Heart right ventricle (tissue), 16 donors: ENCODE measurements at regions not wholly inside any gene's neighbourhood (a gene's known extent, or its start where the extent isn't known, plus 50 kb on each side); places are given as distances from the start of the nearest gene placed in this dataset.
A peak's percentile ranks its signal among the peaks of the same experiment; 100 is the strongest.

Source experiments
- ATAC-seq, 8 donors: fragments of 200-7000 bp; cut with Tn5 transposase; one replicate each; pipeline ENCODE4 v1.9.1; 2020; ENCODE audit warnings: mild to moderate bottlenecking in 8 of 8, moderate library complexity in 8 of 8, moderate number of reproducible peaks in 1 of 8
- DNase-seq, 2 donors: peaks; one replicate each; pipeline ENCODE4 v3.0.0-alpha.2; 2020
- H3K27ac ChIP-seq, 10 donors: fragments of 200-600 bp; sonication (generic) in 2 of 10; one replicate each; pipeline versions ENCODE4 v1.5.0 to v1.8.0; 2020 to 2022; ENCODE audit warnings: mild to moderate bottlenecking in 3 of 10
- H3K27me3 ChIP-seq, 7 donors: fragments of 200-600 bp; one replicate each; pipeline ENCODE4 v1.8.0; 2021 to 2022; ENCODE audit warnings: mild to moderate bottlenecking in 2 of 7
- H3K36me3 ChIP-seq, 9 donors: fragments of 200-600 bp; sonication (generic) in 1 of 9; one replicate each; pipeline versions ENCODE4 v1.5.0 to v1.8.0; 2020 to 2022; ENCODE audit warnings: mild to moderate bottlenecking in 2 of 9
- H3K4me1 ChIP-seq, 9 donors: fragments of 200-600 bp; sonication (generic) in 1 of 9; one replicate each; pipeline versions ENCODE4 v1.5.0 to v1.8.0; 2020 to 2022; ENCODE audit warnings: mild to moderate bottlenecking in 4 of 9
- H3K4me3 ChIP-seq, 10 donors: fragments of 200-600 bp; sonication (generic) in 2 of 10; one replicate each; pipeline versions ENCODE4 v1.5.0 to v1.8.0; 2020 to 2022; ENCODE audit warnings: mild to moderate bottlenecking in 7 of 10, moderate library complexity in 2 of 10
- H3K9me3 ChIP-seq, 11 donors: fragments of 200-600 bp in 10 of 11; sonication (generic) in 2 of 11; one replicate each; pipeline versions ENCODE4 v1.5.0 to v1.8.0; 2013 to 2022; ENCODE audit warnings: mild to moderate bottlenecking in 2 of 11, control low read depth in 1 of 11, moderate library complexity in 1 of 11
- WGBS, 2 donors: extraction: QIAGEN DNeasy Blood & Tissue Kit; methylation state at CpG; one replicate each; pipeline ENCODE4 v1.1.7; 2013; ENCODE audit warnings: inconsistent platforms in 1 of 2; 5-methylcytosine and 5-hydroxymethylcytosine counted together
- intact Hi-C, 10 donors: fragments of 100-400 bp; cut with DNase I; formaldehyde crosslinking; loops; one replicate each; pipeline versions ENCODE4 v1.11.1 to v1.14.2; 2022
- TF ChIP-seq, protein P1 (sequence below), 9 donors: fragments of 200-600 bp; sonication (generic) in 2 of 9; IDR thresholded peaks; one replicate each; pipeline versions ENCODE4 v1.5.0 to v1.8.0; 2021 to 2022; ENCODE audit warnings: antibody characterized with exemption in 9 of 9, mild to moderate bottlenecking in 5 of 9, moderate library complexity in 1 of 9
- donor health status: Arrhythmogenic right ventricular cardiomyopathy.
- donor health status: ischemic (EF 13 %, LVEDD 7.1; RV severe dilation, severe dysfunction).
- donor health status: healthy with polysubstance abuse.
- donor health status: DM: no; HTN: yes; CAD: no.
- donor health status: DM: no; HTN: no; CAD: no.
- donor health status: ischemic (EF 25% LVEDD 6.9; RV normal size, moderate dysfunction).
- donor health status: ischemic (EF 25% LVEDD 5.7; RV mildly dilated, moderate dysfunction).
- donor health status: healthy.
- donor health status: DM: yes; HTN: yes; CAD: no.
- donor health status: Ischemic cardiomyopathy.
- donor health status: ischemic (EF 35%, LVEDD 5.7; RV mildly dilated, moderate dysfunction).
- donor health status: nonischemic (EF 11% LVEDD 7.7; RV severe dilation, severe dysfunction).
- donor health status: DM: yes; HTN: yes; CAD: no.
- donor health status: PGD.
- donor health status: ischemic (EF 29% LVEDD 5.4; RV normal size, mild dysfunction).
- donor health status: nonischemic (EF 23%, LVEDD 6.1; RV moderate dilation, normal function).

DNA sequence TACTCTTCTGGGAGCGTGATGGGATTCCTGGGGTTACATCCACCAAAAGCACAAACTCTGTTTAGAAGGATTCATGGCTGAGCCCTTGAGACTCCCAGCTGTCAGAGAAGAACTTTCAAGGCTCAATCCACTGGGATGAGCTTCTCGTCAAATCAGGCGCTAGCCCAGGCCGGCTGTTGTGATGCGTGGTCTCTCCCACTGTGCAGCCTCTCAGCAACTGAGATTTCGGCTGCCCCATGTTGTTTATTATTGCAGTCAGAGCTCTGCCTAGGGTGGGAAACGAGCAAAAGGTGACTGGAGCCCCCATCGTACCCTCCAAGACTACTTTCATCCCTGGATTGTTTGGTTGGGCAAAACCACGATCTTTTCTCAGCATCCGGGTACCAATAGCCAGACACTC is 251.6 kb downstream of the ETS1 start:
- peak overlapping the region in 9 of 10 donors; percentile 49 to 91 (median 64) for H3K27ac ChIP-seq
- H3K4me3 ChIP-seq = no peak overlapping the region
- no peaks in the 10 kb centered on the region for H3K9me3 ChIP-seq
- no peaks in the 10 kb centered on the region for H3K27me3 ChIP-seq
- no peak for DNase-seq
- H3K36me3 ChIP-seq = no peaks in the 10 kb centered on the region
- H3K4me1 ChIP-seq = peaks cover 0 to 62% (median 38%) of the 10 kb centered on the region in 9 donors
- TF ChIP-seq, protein P1, sequence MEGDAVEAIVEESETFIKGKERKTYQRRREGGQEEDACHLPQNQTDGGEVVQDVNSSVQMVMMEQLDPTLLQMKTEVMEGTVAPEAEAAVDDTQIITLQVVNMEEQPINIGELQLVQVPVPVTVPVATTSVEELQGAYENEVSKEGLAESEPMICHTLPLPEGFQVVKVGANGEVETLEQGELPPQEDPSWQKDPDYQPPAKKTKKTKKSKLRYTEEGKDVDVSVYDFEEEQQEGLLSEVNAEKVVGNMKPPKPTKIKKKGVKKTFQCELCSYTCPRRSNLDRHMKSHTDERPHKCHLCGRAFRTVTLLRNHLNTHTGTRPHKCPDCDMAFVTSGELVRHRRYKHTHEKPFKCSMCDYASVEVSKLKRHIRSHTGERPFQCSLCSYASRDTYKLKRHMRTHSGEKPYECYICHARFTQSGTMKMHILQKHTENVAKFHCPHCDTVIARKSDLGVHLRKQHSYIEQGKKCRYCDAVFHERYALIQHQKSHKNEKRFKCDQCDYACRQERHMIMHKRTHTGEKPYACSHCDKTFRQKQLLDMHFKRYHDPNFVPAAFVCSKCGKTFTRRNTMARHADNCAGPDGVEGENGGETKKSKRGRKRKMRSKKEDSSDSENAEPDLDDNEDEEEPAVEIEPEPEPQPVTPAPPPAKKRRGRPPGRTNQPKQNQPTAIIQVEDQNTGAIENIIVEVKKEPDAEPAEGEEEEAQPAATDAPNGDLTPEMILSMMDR (IDR thresholded peaks at IDR 0.05) = no peak
- 82 to 87% methylated on average over 10 of the region's 10 CpGs for WGBS, 2 donors
- ATAC-seq = no peak
- intact Hi-C loops = loop anchor here in 4 of 10 donors (2.0 to 10.0 kb wide), 5 partner anchors 38 to 132 kb away; no protein-coding TSS in a partner anchor

DNA sequence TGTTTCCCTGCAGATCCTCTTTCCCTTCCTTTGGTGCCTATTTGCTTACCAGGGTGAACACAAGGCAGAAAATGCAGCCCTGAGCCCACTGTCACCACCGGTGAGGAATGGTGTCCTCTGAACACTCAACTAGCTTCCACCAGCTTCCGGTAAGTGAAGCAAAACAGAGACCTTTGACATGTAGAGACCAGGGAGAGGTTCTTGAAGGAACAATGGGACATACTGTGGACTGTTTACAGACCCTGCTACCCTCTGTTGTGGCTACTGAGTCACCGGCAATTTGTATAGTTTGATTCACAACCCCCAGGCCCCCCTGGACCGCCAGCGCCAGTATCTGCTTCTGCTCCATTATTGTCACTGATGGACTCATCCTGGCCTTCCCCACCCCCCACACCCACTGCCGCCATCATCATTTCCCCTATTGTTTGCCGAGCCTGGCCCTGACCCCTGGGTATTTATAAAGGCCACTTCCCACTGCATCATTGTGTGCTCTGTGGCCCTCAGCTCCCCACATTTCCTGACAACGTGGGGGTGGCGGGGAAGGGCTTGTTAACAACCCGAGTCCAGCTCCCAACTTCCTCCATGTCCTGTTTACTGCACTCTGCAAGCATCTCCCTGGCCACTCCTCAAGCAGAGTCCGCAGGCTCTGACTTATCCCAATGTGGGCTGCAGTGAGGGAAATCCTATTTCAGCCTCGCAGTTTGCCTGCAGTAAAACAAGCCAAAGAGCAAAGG is 252.9 kb downstream of the ETS1 start:
- Histone ChIP-seq H3K4me3 (no peak overlapping the region), H3K9me3 (no peaks in the 10 kb centered on the region), H3K27ac (peak overlapping the region; percentile 23 to 91 (median 68)), H3K36me3 (no peaks in the 10 kb centered on the region), H3K4me1 (peaks cover 0 to 62% (median 43%) of the 10 kb centered on the region in 9 donors), H3K27me3 (no peaks in the 10 kb centered on the region)
- DNase-seq = peak; percentile 49 to 85
- WGBS, 2 donors = 58 to 60% methylated on average over 12 of the region's 12 CpGs
- peak; percentile 77 to 93 (median 88) for ATAC-seq
- intact Hi-C loops = loop anchor here in 4 of 10 donors (5.0 to 10.0 kb wide), 4 partner anchors 37 to 133 kb away; no protein-coding TSS in a partner anchor
- TF ChIP-seq, protein P1 (IDR thresholded peaks at IDR 0.05) = no peak

DNA sequence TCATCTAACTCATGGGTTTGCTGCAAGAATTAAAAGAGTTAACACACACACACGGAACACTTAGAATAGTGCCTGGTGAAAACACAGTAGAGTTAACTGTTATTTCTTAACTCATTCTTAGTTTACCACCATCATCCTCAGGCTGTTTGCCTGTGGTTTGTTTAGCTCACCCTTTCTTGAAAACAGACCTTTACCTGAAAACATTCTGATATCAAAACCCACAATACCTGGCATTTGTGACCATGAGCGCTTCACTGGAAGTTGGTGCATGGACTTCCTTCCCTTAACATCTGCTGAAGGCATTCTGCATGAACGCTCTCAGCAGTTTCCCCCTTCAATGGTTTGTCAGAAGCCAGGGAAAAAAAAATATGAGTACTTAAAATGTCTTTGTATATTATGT is 256.0 kb downstream of the ETS1 start:
- H3K27ac ChIP-seq = peak overlapping the region in 7 of 10 donors; percentile 24 to 91 (median 71)
- peaks cover 0 to 73% (median 53%) of the 10 kb centered on the region in 9 donors for H3K4me1 ChIP-seq
- DNase-seq (no peak), ATAC-seq (no peak)
- TF ChIP-seq, protein P1 (IDR thresholded peaks at IDR 0.05) = no peak
- H3K4me3 ChIP-seq = no peak overlapping the region
- intact Hi-C loops = loop anchor here in 2 of 10 donors (5.0 to 10.0 kb wide), 2 partner anchors 34 to 133 kb away; no protein-coding TSS in a partner anchor
- 61 to 72% methylated on average over 3 of the region's 3 CpGs for WGBS, 2 donors
- H3K36me3 ChIP-seq = no peaks in the 10 kb centered on the region
- H3K27me3 ChIP-seq = no peaks in the 10 kb centered on the region
- no peaks in the 10 kb centered on the region for H3K9me3 ChIP-seq

DNA sequence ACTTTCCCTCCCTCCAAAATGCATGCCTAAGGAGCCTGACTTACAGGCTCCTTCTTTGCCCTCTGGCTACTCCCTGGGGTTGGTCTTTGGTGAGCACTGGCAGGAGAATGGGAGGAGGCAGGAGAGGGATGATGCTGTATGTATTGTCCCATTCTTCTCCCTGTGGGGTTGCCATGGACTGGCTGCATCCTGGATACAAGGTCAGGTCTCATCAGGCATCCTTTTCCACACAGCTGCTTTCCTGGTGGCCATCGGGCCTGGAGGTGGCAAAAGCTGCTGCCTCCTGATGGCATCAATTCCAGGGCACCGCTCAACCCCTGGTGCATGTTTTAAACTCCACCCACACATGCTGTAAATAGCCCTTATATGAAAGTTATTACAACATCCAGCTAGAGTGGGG is 257.2 kb downstream of the ETS1 start:
- peaks cover 0 to 62% (median 42%) of the 10 kb centered on the region in 9 donors for H3K4me1 ChIP-seq
- no peak overlapping the region for H3K4me3 ChIP-seq
- H3K36me3 ChIP-seq = no peaks in the 10 kb centered on the region
- no peaks in the 10 kb centered on the region for H3K9me3 ChIP-seq
- H3K27me3 ChIP-seq = no peaks in the 10 kb centered on the region
- TF ChIP-seq, protein P1 (IDR thresholded peaks at IDR 0.05) = no peak
- peak overlapping the region in 9 of 10 donors; percentile 29 to 91 (median 71) for H3K27ac ChIP-seq
- intact Hi-C loops = loop anchor here in 2 of 10 donors (5.0 to 10.0 kb wide), 2 partner anchors 33 to 135 kb away; no protein-coding TSS in a partner anchor
- ATAC-seq (no peak), DNase-seq (no peak)
- 71 to 78% methylated on average over 2 of the region's 2 CpGs for WGBS, 2 donors
